H9 (cell line): ENCODE measurements at regions not wholly inside any gene's neighbourhood (a gene's known extent, or its start where the extent isn't known, plus 50 kb on each side); places are given as distances from the start of the nearest gene placed in this dataset.

ENCODE experiments used
- DNase-seq: peaks from one replicate; pipeline ENCODE4 v3.0.0-alpha.2; 2017
- H2AFZ ChIP-seq: one replicate; pipeline ENCODE4 v1.6.1; 2013; ENCODE audit warnings: mild to moderate bottlenecking, low read length, control low read depth, moderate library complexity
- H2AK5ac ChIP-seq: 2 replicates; pipeline ENCODE4 v1.6.1; 2013; ENCODE audit warnings: low read length, control low read depth, mixed read lengths; ENCODE audit not compliant: insufficient read length
- H2BK120ac ChIP-seq: one replicate; pipeline ENCODE4 v1.6.1; 2013; ENCODE audit warnings: low read depth, mild to moderate bottlenecking, low read length, control low read depth, inconsistent platforms; ENCODE audit not compliant: poor library complexity, severe bottlenecking
- H2BK12ac ChIP-seq: 2 replicates; pipeline ENCODE4 v1.6.1; 2013; ENCODE audit warnings: low read length, control low read depth, mixed read lengths, low read depth; ENCODE audit not compliant: insufficient read length
- H2BK15ac ChIP-seq: 2 replicates; pipeline ENCODE4 v1.6.1; 2013; ENCODE audit warnings: low read depth, low read length, control low read depth
- H2BK20ac ChIP-seq: one replicate; pipeline ENCODE4 v1.6.1; 2013; ENCODE audit warnings: low read depth, mild to moderate bottlenecking, low read length, control low read depth, inconsistent platforms; ENCODE audit not compliant: poor library complexity, severe bottlenecking
- H2BK5ac ChIP-seq: 2 replicates; pipeline ENCODE4 v1.6.1; 2013; ENCODE audit warnings: low read length, control low read depth, mixed read lengths; ENCODE audit not compliant: insufficient read length
- H3K14ac ChIP-seq: 2 replicates; pipeline ENCODE4 v1.6.1; 2013; ENCODE audit warnings: low read length, control low read depth; ENCODE audit not compliant: insufficient read depth
- H3K18ac ChIP-seq: 2 replicates; pipeline ENCODE4 v1.6.1; 2013; ENCODE audit warnings: low read depth, mild to moderate bottlenecking, mixed read lengths, low read length, control low read depth; ENCODE audit not compliant: insufficient read length
- H3K23ac ChIP-seq: 2 replicates; pipeline ENCODE4 v1.6.1; 2013; ENCODE audit warnings: low read length, control low read depth, mixed read lengths, low read depth; ENCODE audit not compliant: insufficient read length
- H3K23me2 ChIP-seq: 2 replicates; pipeline ENCODE4 v1.6.1; 2013; ENCODE audit warnings: low read depth, mild to moderate bottlenecking, mixed read lengths, low read length, control low read depth; ENCODE audit not compliant: insufficient read length, poor library complexity, severe bottlenecking
- H3K27ac ChIP-seq: 2 replicates; pipeline ENCODE4 v1.5.1; 2013; ENCODE audit warnings: low read length, control low read depth, mixed read lengths, low read depth; ENCODE audit not compliant: insufficient read length
- H3K27me3 ChIP-seq: 2 replicates; pipeline ENCODE4 v1.6.1; 2013; ENCODE audit warnings: low read length, control low read depth, inconsistent platforms; ENCODE audit not compliant: insufficient read depth
- H3K4ac ChIP-seq: 2 replicates; pipeline ENCODE4 v1.6.1; 2013; ENCODE audit warnings: low read depth, mild to moderate bottlenecking, control low read depth, inconsistent platforms, low read length, moderate library complexity
- H3K4me1 ChIP-seq: 2 replicates; pipeline ENCODE4 v1.6.1; 2013; ENCODE audit warnings: low read length, control low read depth, inconsistent platforms; ENCODE audit not compliant: insufficient read depth
- H3K4me2 ChIP-seq: 2 replicates; pipeline ENCODE4 v1.6.1; 2013; ENCODE audit warnings: low read length, control low read depth, mixed read lengths; ENCODE audit not compliant: insufficient read length, insufficient read depth
- H3K56ac ChIP-seq: 2 replicates; pipeline ENCODE4 v1.6.1; 2013; ENCODE audit warnings: low read depth, mild to moderate bottlenecking, mixed read lengths, low read length, control low read depth; ENCODE audit not compliant: insufficient read length
- H3K79me1 ChIP-seq: 2 replicates; pipeline ENCODE4 v1.6.1; 2013; ENCODE audit warnings: low read depth, mild to moderate bottlenecking, moderate library complexity, low read length, control low read depth, inconsistent platforms; ENCODE audit not compliant: insufficient read depth, poor library complexity, severe bottlenecking
- H3K79me2 ChIP-seq: 2 replicates; pipeline ENCODE4 v1.6.1; 2013; ENCODE audit warnings: low read length, control low read depth, inconsistent platforms; ENCODE audit not compliant: insufficient read depth
- H3K9ac ChIP-seq: 2 replicates; pipeline ENCODE4 v1.6.1; 2013; ENCODE audit warnings: low read length, control low read depth, mixed read lengths; ENCODE audit not compliant: insufficient read length; ENCODE audit errors: extremely low read depth
- H3K9me3 ChIP-seq: one replicate; pipeline ENCODE4 v1.6.1; 2013; ENCODE audit warnings: low read depth, low read length, inconsistent platforms; ENCODE audit not compliant: control insufficient read depth
- H3T11ph ChIP-seq: one replicate; pipeline ENCODE4 v1.6.1; 2013; ENCODE audit warnings: mild to moderate bottlenecking, low read length, control low read depth, inconsistent platforms
- H4K20me1 ChIP-seq: one replicate; pipeline ENCODE4 v1.6.1; 2013; ENCODE audit not compliant: control insufficient read depth, insufficient read length, insufficient read depth
- H4K5ac ChIP-seq: 2 replicates; pipeline ENCODE4 v1.6.1; 2013; ENCODE audit warnings: low read depth, mild to moderate bottlenecking, mixed read lengths, low read length, control low read depth; ENCODE audit not compliant: insufficient read length
- H4K8ac ChIP-seq: replicated peaks from 2 replicates; pipeline ENCODE4 v1.6.1; 2013; ENCODE audit warnings: low read length, control low read depth, mixed read lengths, low read depth; ENCODE audit not compliant: insufficient read length
- H4K91ac ChIP-seq: 2 replicates; pipeline ENCODE4 v1.6.1; 2013; ENCODE audit warnings: low read depth, mild to moderate bottlenecking, moderate library complexity, mixed read lengths, low read length, control low read depth; ENCODE audit not compliant: insufficient read length
- H3K27ac Mint-ChIP-seq, 3 experiments: 2 replicates in 2 of 3; 3 replicates in 1 of 3; pipeline ENCODE4 v1.8.0; 2020 to 2021; ENCODE audit warnings: mixed read lengths in 3 of 3, mild to moderate bottlenecking in 1 of 3, moderate library complexity in 1 of 3
- H3K27me3 Mint-ChIP-seq: 2 replicates; pipeline ENCODE4 v1.8.0; 2021; ENCODE audit warnings: low read depth, mild to moderate bottlenecking, moderate library complexity, mixed read lengths
- H3K36me3 Mint-ChIP-seq, 3 experiments: 2 replicates in 2 of 3; 3 replicates in 1 of 3; pipeline ENCODE4 v1.8.0; 2020 to 2021; ENCODE audit warnings: low read depth in 3 of 3, mixed read lengths in 3 of 3; ENCODE audit not compliant: insufficient read depth in 1 of 3
- H3K4me1 Mint-ChIP-seq, 2 experiments: 2 replicates each; pipeline ENCODE4 v1.8.0; 2020; ENCODE audit warnings: mixed read lengths in 2 of 2
- H3K4me3 Mint-ChIP-seq, 2 experiments: 2 replicates in 1 of 2; 3 replicates in 1 of 2; pipeline ENCODE4 v1.8.0; 2020 to 2021; ENCODE audit warnings: mild to moderate bottlenecking in 2 of 2, mixed read lengths in 2 of 2, moderate library complexity in 1 of 2
- H3K9me3 Mint-ChIP-seq, 2 experiments: 2 replicates in 1 of 2; 3 replicates in 1 of 2; pipeline ENCODE4 v1.8.0; 2020; ENCODE audit warnings: mild to moderate bottlenecking in 2 of 2, mixed read lengths in 2 of 2, moderate library complexity in 1 of 2
- WGBS: extraction: QIAGEN DNeasy Blood & Tissue Kit; methylation state at CpG from one replicate; pipeline ENCODE4 v1.1.7; 2013; ENCODE audit warnings: missing lambda C conversion rate, low lambda C conversion rate, mixed read lengths; ENCODE audit not compliant: insufficient read length; ENCODE audit errors: extremely low coverage; 5-methylcytosine and 5-hydroxymethylcytosine counted together
- TF ChIP-seq, protein P1 (sequence below): fragments of 200-600 bp; sonication (generic); conservative IDR thresholded peaks from 3 replicates; pipeline ENCODE4 v1.8.0; 2021; ENCODE audit warnings: antibody characterized with exemption, mild to moderate bottlenecking

DNA sequence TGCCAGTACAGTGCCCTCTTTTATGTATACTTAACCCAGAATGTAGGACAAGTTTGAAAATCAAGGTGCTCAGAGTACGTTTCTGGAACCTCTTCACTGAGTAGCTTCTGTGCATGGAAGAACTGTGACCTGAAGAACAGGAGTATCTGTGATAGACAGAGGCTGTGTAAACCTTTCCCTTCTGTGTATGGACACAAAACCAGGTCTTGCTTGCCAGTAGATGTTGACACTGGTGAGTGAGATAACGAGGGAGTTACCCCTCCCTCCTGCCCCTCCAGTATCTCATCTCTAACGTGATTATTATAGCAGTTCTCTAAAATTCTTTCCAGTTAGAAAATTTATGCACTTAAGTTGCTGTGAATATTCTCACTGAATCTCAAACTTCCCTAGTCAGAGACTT is 170.8 kb downstream of the RPL10L start:
- no peaks in the 10 kb centered on the region for H3K23me2 ChIP-seq
- no peaks in the 10 kb centered on the region for H3K9me3 ChIP-seq
- no peak overlapping the region for H4K91ac ChIP-seq
- no peak overlapping the region for H3K27ac ChIP-seq
- no peak for DNase-seq
- H3K4me1 ChIP-seq: no peaks in the 10 kb centered on the region
- H3K18ac ChIP-seq: no peak overlapping the region
- H2BK120ac ChIP-seq: no peak overlapping the region
- no peak overlapping the region for H2AFZ ChIP-seq
- peaks cover 5 to 12% of the 10 kb centered on the region in 2 experiments; a peak in 3 of 5 replicates for H3K9me3 Mint-ChIP-seq
- no peaks in the 10 kb centered on the region for H3K4me1 Mint-ChIP-seq
- TF ChIP-seq, protein P1, sequence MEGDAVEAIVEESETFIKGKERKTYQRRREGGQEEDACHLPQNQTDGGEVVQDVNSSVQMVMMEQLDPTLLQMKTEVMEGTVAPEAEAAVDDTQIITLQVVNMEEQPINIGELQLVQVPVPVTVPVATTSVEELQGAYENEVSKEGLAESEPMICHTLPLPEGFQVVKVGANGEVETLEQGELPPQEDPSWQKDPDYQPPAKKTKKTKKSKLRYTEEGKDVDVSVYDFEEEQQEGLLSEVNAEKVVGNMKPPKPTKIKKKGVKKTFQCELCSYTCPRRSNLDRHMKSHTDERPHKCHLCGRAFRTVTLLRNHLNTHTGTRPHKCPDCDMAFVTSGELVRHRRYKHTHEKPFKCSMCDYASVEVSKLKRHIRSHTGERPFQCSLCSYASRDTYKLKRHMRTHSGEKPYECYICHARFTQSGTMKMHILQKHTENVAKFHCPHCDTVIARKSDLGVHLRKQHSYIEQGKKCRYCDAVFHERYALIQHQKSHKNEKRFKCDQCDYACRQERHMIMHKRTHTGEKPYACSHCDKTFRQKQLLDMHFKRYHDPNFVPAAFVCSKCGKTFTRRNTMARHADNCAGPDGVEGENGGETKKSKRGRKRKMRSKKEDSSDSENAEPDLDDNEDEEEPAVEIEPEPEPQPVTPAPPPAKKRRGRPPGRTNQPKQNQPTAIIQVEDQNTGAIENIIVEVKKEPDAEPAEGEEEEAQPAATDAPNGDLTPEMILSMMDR: no peak
- H3K4me2 ChIP-seq: no peak overlapping the region
- no peak overlapping the region for H2BK5ac ChIP-seq
- no peaks in the 10 kb centered on the region for H3K79me1 ChIP-seq
- H3K27me3 ChIP-seq: no peaks in the 10 kb centered on the region
- WGBS: no CpG with 5 or more reads among the region's 3 CpGs
- H3K27me3 Mint-ChIP-seq: no peaks in the 10 kb centered on the region; the same call in 1 of the 2 replicates
- no peak overlapping the region for H3K27ac Mint-ChIP-seq
- H4K8ac ChIP-seq: no peak overlapping the region
- H2BK15ac ChIP-seq: no peak overlapping the region
- no peak overlapping the region for H3T11ph ChIP-seq
- no peak overlapping the region for H3K9ac ChIP-seq
- H3K4ac ChIP-seq: no peak overlapping the region
- H2BK20ac ChIP-seq: no peak overlapping the region
- no peak overlapping the region for H4K5ac ChIP-seq
- peaks cover 0 to 4% (median 0%) of the 10 kb centered on the region in 3 experiments; a peak in 1 of 7 replicates for H3K36me3 Mint-ChIP-seq
- no peak overlapping the region for H3K4me3 Mint-ChIP-seq
- no peak overlapping the region for H3K56ac ChIP-seq
- H3K79me2 ChIP-seq: no peaks in the 10 kb centered on the region
- no peak overlapping the region for H2BK12ac ChIP-seq
- H4K20me1 ChIP-seq: no peaks in the 10 kb centered on the region
- no peak overlapping the region for H2AK5ac ChIP-seq
- H3K23ac ChIP-seq: no peak overlapping the region
- H3K14ac ChIP-seq: no peak overlapping the region
